Kidney capillary endothelial cell (primary cell): ENCODE measurements at regions not wholly inside any gene's neighbourhood (a gene's known extent, or its start where the extent isn't known, plus 50 kb on each side); places are given as distances from the start of the nearest gene placed in this dataset.
"Not testable (repeated sequence)": the region's sequence is repeated elsewhere in the genome, so short reads cannot be mapped to it uniquely, and the experiment has no call there.

Experiments used
- DNase-seq: peaks from one replicate; pipeline ENCODE4 v3.0.0-alpha.2; 2018; ENCODE audit warnings: low spot score

DNA sequence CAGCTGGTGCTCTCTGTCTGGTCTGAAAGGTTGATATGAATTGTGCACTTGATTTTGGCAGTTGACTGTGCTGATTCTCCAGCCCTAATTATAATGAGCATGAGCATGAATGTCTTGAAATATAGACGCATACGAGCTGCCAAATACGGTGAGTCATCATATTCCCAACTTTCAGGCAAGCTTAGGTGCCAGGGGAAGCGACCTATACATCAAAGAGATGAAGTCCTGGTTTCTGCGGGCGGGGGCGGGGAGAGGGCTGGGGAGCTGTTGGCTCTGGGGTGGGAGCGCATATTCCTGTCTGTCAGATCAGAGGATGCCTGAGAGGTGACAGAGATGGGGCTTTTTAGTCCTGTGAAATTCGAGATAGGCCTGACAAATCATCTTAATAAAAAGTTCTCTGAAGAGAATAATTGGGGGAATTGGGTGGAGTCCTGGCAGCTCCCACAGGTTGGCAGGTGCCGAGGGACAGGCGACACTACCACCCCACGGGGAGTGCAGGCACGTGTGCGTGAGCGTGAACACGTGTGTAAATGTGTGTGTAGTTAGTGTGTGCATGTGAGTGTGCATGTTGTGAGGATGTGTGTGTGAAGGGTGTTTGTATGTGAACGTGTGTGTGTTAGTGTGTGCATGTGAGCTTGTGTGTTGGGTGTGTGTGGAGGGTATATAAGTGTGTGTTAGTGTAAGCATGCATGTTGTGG is 865.3 kb downstream of the TBC1D22A start:
- no peak for DNase-seq

DNA sequence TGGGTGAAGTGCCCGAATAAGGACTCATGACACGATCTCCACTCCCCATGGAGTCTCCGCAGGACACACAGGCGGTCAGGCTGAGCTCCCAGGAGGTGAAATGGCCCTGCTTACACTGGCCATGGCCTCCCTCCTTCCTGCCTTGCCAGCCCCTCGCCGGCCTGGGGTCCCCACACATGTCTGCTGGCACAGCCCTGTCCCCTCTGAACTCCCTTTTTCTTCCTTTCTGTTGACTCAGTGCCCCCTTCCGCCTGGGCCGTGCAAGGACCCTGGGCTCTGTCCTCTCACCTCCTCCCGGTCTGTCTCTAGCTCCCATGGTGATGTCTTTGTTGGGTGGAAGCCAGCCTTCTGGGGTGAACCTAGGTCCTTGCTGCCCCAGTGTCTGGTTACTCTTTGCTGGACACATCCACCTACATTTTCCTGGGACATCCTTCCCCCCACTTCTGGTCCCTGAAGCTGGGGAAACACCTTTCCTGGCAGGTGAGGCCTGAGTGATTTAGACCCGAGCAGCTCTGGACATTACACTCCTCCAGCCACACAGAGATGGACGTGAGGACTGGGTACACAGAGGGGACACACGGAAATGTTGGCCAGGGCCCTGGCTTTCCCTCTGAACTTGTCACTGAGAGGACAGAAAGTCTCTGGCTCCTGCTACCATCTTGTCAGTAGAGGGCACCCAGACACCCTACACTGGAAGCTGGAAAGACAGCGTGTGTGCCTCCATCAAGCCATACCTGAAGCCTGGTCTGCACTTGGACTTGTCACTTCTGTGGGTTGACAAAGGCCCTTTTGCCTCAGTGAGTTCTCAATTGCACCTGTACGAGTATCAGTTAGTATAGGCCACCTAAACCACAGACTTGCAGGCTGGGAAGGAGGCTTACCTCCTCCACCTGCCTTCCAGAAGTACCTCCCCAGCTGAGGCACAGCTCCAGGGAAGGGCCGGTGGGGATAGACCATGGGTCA is 864.3 kb downstream of the TBC1D22A start:
- no peak for DNase-seq

DNA sequence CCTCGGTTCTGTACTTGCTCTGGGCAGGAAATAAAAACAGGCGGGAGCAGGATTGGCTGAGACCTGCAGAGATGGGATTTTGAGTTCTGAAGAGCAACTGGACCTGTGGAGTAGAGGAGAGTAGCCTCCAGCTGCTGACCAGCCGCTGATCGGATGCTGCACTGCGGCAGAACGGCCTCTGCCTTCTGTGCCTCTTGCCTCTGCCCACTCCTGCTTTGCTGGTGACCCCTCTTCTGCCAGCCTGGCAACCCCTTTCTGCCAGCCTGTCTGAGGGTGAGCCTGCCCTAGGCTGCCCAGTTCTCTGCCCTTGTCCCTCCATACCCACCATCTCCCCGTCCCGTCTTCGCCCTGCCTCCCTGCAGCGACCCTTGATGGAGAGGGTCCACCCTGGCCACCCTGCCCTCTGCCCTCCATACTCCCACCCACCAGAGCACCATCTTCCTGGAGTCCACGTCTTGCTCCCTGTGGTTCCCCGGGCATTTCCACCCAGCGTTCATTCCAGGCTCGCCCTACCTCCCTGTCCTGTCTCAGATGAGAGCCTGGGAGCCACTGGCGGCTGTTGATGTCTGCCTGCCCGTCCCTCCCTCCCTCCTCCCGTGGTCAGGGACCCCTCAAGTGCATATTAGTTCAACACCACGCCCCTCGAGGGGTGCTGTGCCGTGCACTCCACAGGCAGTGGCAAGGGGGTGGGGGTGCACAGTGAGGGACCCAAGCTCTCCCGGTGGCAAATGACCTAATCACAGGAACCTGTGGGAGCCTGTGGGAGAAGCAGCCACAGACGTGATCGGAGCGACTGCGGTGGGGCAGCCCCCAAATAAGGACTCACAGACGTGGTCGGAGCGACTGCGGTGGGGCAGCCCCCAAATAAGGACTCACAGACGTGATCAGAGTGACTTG is 863.3 kb downstream of the TBC1D22A start:
- DNase-seq = no peak

DNA sequence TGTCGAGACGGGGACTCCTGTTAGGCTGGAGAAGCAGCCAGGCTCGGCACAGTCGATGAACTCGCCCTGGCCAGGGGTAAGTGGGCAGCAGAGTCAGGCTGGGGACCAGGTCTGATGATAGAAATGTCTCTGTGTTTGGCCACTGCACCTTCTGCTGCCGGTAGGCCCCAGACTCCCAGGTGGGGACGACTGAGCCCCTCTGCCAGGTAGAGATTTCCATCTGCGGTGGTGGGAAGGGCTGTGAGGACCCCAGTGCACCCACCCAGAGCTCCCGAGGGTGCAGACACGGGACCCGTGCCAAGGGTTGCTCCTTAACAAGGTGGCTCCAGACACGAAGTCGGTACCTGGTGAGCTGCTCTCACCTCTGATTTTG is 862.5 kb downstream of the TBC1D22A start:
- no peak for DNase-seq

DNA sequence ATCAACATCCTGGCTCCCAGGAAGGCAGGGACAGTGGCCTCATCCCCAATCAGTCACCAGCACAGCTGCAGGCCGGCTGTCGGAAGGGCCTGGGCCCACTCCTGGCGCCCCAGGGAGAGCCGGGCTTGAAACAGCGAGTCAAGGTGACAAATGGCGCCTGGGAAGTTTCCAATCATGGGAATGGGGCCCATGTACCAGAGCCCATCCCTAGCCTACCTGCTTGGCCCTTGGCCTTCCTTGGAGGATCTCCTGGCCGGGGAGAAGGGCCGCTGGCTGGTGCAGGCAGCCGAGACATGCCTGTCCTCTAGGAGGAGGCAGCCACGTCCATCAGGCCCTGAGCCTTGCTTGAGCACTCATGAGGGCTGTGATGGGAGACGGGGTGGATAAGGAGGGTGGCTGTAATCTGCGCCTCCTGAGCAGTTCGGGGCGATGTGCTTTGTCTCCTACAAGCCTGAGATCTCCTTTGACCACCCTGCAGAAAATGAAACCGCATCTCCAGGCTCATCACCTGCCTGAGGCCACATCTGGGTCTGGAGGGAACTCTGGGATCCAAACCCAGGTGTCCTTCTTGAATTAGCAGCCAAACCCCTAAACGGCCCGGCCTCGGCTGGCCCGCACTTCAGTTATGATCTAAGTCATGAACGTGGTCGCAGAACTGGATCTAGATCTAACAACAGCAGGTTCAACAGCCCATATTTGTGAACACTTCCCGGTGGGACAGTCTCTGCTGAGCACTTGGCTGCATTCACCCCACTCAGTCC is 862.0 kb downstream of the TBC1D22A start:
- no peak for DNase-seq

DNA sequence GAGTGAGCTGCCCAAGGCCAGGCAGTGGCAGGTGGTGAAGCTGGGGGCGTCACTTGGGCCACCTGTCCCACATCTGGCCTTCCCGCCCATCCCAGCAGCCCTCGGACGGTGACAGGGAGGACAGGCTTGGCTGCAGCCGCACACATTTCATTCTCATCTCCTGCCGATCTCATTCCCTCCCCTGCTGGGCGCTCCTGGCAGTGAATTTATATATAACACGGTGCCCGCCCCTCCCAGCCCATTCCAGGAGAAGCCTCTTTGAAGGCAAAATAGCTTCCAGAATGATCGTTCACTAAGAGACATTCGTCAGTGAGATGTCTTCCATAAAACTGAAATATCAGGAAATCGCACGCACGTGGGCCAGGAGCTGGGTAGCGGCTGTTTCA is 861.3 kb downstream of the TBC1D22A start:
- DNase-seq = no peak

DNA sequence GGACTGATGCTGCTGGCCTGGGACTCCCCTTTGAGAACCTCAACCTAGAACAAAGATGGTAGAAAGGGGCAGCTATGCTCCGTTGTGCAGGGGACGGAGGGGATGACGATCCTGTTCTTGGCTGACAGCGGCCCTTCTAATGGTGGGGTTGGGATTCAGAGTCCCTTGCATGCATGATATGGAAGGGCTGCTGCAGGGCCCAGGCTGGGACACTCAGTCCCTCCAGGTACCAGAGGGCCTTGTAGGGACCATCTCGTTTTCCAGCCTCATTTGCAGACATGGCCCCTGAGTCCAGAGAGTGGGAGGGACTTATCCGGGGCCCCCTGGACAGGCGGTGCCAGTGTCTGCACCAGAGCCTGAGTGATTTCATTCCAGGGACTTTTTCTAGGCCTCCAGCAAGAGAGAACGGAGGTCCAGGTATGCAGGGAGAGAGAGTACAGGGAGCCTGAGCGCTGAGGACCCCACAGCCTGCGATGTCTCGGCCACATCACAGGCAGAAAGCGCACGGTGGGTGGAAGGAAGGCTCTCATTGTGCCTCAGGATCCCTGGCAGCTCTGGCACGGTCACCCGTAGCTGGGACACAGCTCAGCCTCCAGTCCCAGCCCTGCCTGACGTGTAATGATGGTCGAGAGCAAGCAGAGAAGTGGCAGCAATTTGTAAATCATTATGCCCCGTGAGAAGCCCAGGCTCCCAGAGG is 860.8 kb downstream of the TBC1D22A start:
- no peak for DNase-seq

DNA sequence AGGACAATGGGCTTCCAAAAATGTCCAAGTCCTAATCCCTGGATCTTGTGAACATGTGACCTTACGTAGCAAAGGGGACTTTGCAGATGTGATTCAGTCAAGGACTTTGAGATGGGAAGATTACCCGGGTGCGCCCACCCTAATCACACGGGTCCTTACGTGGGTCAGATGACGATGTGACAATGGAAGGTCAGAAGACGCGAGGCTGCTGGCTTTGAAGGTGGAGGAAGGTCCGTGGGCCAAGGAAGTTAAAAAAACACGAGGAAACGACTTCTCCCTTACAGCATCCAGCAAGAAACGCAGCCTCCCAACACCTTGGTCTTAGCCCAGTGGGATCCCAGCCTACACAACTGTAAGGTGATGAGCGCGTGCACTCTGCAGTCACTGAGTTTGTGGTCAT is 860.1 kb downstream of the TBC1D22A start:
- no peak for DNase-seq

DNA sequence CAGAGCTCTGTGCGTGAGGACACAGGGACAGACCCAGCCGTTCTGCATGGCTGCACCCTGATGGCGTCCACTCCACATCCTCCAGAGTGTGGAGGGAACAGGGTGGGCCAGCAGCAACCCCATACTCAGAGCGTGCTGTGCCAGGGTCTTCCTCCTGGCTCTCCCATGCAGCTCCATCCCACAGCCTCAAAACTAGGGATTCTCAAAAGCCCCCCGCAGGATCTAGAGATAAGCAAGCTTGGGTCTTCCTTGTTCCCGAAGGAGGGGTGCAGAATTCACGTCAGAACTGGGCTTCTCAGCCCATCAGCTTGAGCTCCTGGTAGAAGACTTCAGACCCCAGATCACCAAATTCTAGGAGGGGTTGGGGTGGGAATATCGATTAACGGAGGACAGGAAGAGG is 858.8 kb downstream of the TBC1D22A start:
- DNase-seq = no peak

DNA sequence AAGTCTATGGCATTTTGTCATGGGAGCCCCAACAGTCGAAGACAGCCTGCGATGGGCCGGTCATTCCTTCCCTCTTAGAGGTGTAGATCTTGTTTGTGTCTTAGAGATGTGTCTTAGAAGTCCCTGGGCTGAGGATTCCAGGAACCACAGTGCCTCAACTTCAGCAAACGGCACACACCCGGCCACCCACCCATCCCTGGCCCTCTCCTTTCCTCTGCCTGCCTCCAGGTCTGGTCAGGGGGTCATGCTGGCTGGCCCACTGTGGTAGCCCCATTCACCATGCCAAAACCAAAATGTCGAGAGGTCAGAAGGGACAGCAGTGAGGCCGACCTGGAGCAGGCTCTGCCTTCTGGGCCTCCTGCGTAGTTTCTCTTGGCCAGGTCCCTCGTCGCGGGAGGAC is 857.9 kb downstream of the TBC1D22A start:
- DNase-seq = no peak

DNA sequence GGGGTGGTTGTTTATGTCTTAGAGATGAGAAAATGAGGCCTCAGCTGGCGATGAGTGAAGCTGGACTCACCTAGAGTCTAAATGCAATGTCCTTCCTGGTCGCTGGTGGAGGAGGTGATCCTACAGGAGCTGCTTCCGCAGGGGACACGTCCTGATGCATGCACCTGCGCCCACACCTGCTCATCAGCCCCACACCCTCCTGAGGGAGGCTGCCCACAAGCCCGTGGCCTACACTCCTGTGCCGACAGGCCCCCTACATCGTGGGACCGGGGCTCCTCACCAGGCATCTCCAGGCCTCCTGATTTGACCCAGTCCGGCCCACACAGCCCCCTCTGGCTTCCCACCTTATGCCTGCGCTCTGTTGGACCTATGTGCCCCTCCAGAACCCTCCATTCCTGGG is 857.2 kb downstream of the TBC1D22A start:
- DNase-seq = no peak

DNA sequence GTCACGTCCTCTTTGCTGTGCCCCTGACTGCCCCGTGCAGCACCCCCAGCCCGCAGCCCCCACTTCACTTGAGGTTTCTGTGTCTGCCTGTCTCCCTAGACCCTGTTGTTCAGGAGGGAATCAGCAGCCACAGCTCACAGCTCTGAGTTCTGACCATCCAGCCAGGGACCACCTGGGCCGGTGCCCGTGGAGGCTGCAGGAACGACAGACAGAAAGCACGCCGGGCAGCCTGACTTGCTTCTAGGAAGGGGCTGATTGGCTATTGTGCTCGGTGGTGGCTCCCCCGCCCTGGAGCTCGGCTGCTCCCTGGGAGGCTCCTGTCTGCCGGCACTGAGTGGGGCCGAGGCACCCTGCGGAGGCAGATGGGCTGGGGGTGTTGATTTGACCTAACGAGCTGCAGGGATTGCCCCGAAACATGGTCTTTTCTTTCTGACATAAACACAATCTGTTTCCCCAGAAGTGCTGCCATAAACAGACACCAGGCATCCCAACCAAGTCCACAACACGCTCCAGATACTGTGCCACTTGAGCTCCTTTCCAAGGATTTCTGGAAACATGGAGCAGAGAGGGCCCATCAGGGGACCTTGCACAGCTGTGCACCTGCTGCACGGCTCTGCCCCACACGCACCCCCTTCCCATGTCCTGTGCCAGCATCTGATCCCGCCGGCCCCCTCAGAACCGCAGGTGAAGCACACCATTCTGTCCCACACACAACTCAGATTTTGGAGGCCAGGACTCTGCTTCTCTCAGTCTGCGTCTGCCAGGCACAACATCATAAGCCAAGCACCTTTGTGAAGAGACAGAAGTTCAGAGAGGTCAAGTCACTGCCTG is 855.9 kb downstream of the TBC1D22A start:
- no peak for DNase-seq

DNA sequence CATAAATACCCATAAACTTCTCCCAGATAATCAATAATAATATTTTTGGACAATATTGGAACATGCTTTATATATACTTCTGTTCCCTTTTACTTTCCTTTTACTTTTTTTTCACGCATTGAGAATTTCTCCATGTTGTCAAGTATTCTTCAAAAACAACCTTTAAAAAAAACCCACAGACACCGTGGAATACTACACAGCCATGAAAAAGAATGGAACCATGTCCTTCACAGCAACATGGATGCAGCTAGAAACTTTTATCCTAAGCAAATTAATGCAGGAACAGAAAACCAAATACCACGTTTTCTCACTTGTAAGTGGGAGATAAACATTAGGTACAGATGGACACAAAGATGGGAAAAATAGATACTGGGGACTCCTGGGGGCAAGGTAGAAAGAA is 854.7 kb downstream of the TBC1D22A start:
- DNase-seq = no peak

DNA sequence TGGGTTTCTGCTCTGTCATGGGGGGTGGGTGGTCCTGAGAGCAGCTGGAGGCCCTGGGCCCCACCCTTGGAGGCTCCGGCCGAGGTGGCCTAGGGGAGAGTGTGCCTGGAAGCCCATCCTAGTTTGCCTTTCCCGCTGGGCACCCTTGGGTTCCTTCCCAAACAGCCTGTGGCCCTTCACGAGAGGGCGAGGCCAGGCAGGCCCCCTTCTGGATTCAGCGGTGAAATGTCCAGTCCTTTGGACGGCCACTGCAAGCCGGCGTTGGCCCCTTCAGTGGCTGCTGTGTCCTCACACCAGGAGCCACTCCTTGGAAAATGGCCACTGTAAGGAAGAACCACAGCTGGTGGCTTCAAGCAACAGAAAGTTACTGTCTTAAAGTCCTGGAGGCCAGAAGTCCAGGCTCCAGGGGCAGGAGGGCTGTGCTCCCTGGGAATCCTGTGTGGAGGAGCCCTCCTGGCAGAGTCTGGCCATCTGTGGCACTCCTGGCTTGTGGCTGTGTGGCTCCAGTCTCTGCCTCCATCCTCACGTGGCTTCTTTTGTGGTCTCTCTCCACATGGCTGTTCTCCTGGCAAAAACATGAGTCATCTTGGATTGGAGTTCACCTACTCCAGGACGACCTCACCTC is 854.1 kb downstream of the TBC1D22A start:
- no peak for DNase-seq

DNA sequence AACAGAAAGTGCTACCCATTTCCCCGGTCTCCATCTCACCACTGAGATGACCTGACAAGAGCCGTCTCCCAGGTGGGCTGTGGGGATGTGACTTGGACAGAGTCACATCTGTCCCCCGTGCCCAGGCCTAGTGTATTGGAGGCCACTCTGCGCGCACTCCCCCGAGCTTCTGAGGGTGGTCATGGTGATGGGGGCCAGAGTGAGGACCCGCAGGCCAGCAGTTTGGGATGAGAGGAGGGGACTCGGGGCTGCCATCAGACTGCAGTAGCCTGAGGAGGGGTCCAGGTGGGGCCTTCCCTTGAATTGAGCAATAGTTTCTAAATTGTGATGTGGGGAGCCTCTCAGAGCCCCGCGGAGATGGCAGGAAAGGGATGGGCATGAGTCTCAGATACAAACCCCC is 852.6 kb downstream of the TBC1D22A start:
- no peak for DNase-seq

DNA sequence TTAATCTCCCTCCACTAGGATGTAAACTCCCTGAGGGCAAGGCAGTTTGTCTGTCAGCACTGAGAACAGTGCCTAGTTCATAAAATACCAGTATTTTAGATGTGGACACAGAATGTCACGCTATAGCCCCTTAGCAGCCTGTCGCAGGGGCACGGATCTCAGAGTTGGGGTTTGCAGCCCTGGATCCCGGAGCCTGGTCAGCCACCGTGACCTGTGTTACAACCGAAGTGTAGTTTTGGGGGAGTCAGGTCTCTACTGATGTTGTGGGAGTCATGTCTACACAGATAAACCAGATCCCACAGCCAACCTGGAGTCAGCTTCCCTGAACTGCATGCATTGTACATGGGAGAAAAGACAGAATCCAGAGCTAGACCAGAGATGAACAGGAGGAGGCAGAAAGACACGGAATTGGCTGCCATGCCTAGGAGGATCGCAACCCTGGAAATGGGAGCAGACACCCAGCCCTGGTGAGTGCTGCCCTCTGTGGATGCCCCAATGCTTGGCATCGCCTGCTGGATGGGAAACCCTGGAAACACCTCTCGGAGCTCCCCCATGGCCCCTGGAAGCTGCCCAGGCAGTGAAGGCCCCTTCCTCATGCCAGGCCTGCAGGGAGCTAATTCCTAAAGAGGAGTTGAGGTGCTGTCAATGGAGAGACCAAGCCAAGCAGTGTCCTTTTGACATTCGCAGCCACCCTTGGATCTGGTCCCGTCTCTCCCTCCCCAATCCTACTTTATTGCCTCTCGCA is 851.3 kb downstream of the TBC1D22A start:
- DNase-seq = no peak

DNA sequence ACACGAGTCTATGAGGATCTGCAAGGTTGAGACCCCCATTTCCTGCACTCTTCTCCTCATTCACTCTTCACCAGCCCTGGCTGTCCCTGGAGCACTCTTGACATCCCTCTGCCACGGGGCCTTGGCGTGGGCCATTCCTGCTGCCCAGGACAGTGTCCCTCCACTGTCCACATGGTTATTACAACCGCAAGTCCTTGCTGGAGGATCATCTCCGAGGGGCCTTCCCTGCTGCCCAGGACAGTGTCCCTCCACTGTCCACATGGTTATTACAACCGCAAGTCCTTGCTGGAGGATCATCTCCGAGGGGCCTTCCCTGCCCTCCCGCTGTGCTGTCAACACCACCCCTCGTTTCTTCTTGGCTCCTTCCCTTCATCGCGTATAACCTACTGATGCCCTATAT is 850.7 kb downstream of the TBC1D22A start:
- not testable (repeated sequence) for DNase-seq

DNA sequence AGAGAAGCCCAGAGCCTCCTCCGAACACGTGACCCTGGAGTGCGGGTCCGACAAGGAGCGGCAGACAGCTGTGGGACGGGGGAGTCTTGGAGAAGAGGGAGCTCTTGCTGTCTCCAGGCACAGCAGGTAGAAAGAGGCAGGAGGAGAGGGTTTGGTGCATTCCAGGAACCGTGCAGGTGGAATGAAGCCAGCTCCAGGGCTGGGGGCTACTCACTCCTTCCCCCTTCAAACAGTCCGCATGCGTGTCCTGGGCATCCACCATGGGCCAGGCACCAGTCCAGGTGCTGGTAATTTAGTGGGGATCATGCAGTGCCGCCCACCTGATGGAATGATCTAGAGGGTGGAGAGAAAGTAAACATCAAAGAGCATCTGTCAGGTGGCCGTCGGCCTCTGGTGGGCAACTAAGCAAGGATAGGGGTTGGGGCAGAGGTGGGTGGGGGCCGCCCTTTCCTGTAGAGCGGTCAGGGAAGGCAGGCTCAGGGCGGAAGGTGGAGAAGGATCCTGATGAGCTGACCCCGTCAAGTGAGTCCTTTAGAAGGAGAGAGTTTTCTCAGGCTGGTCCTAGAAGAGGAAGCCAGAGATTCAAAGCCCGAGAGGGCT is 850.0 kb downstream of the TBC1D22A start:
- no peak for DNase-seq

DNA sequence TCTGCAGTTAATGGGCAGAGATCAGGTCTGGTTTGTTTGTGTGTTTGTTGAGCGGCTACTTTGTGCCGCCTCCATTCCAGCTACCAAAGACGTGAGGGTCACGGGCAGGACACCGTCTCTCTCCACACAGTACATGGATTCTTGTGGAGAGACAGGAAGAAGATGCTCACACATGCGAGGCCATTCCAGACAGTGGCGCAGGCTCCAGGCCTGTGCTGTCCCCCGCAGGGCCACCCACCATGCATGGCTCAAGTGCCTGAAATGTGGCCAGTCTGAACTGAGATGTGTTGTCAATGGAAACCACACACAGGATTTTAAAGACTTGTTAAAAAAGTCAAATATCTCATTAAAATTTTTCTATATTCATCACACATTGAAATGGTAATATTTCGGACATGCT is 848.3 kb downstream of the TBC1D22A start:
- no peak for DNase-seq
